ENCODE measurements at regions not wholly inside any gene's neighbourhood (a gene's known extent, or its start where the extent isn't known, plus 50 kb on each side); places are given as distances from the start of the nearest gene placed in this dataset.

- H3K36me3 ChIP-seq (ENCODE audit: insufficient read depth, low read length): no peaks in the 10 kb centered on the region
- no peaks in the 10 kb centered on the region for H4K20me1 ChIP-seq (ENCODE audit: insufficient read depth, low read length)
- DNase-seq: no peak
- no peaks in the 10 kb centered on the region for H3K79me2 ChIP-seq (ENCODE audit: insufficient read depth, low read length)
- no peaks in the 10 kb centered on the region for H3K27me3 ChIP-seq (ENCODE audit: insufficient read depth, low read length, poor library complexity)
- no peak overlapping the region for H3K9ac ChIP-seq (ENCODE audit: low read depth, low read length)
- ATAC-seq (ENCODE audit: insufficient read depth, low read depth): no peak
- H2AFZ ChIP-seq (ENCODE audit: low read depth, low read length): no peak overlapping the region
- H3K9me3 ChIP-seq (ENCODE audit: insufficient read depth, low read length, severe bottlenecking): no peaks in the 10 kb centered on the region
- H3K4me1 ChIP-seq (ENCODE audit: insufficient read depth, low read length): no peaks in the 10 kb centered on the region
- H3K4me2 ChIP-seq (ENCODE audit: insufficient read depth, low read length): no peak overlapping the region
- no peak overlapping the region for H3K27ac ChIP-seq (ENCODE audit: low read length)
- TF ChIP-seq, protein P1, sequence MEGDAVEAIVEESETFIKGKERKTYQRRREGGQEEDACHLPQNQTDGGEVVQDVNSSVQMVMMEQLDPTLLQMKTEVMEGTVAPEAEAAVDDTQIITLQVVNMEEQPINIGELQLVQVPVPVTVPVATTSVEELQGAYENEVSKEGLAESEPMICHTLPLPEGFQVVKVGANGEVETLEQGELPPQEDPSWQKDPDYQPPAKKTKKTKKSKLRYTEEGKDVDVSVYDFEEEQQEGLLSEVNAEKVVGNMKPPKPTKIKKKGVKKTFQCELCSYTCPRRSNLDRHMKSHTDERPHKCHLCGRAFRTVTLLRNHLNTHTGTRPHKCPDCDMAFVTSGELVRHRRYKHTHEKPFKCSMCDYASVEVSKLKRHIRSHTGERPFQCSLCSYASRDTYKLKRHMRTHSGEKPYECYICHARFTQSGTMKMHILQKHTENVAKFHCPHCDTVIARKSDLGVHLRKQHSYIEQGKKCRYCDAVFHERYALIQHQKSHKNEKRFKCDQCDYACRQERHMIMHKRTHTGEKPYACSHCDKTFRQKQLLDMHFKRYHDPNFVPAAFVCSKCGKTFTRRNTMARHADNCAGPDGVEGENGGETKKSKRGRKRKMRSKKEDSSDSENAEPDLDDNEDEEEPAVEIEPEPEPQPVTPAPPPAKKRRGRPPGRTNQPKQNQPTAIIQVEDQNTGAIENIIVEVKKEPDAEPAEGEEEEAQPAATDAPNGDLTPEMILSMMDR (IDR thresholded peaks at IDR 0.05; ENCODE audit: borderline replicate concordance, extremely low read depth, low read length, poor library complexity, severe bottlenecking): no peak
- TF ChIP-seq EZH2 (IDR thresholded peaks at IDR 0.05; ENCODE audit: borderline replicate concordance, low read depth, low read length, severe bottlenecking): no peak
- H3K4me3 ChIP-seq (ENCODE audit: low read depth in 1 of 2, low read length in 2 of 2): no peak overlapping the region
Measured at GRCh38 chr2:14960686-14961324, 328.3 kb downstream of the LRATD1 start.

DNA sequence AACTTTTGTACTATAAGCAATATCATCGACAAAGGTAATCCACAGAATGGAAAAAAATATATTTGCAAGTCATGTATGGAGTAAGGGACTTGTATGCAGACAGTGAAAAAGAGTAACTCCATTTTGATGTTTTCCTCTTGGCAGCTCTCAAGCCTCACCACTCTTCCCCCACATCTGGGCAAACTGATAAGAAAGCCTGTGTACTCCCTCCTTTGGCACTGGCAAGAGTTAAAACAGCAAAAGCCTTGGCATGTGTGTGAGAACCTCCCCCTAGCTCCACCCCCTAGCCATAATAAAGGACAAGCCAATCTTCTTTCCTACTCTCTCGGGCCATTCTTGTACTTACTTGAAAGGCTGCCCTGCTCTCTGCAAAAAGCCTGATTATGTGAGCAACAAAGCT, 335.2 kb downstream of the LRATD1 start:
- DNase-seq: no peak
- Histone ChIP-seq H3K36me3 (ENCODE audit: insufficient read depth, low read length) (no peaks in the 10 kb centered on the region), H3K79me2 (ENCODE audit: insufficient read depth, low read length) (no peaks in the 10 kb centered on the region), H3K4me2 (ENCODE audit: insufficient read depth, low read length) (no peak overlapping the region), H3K4me3 (ENCODE audit: low read depth in 1 of 2, low read length in 2 of 2) (no peak overlapping the region), H3K4me1 (ENCODE audit: insufficient read depth, low read length) (no peaks in the 10 kb centered on the region), H3K9ac (ENCODE audit: low read depth, low read length) (no peak overlapping the region), H3K27ac (ENCODE audit: low read length) (no peak overlapping the region), H3K27me3 (ENCODE audit: insufficient read depth, low read length, poor library complexity) (no peaks in the 10 kb centered on the region), H3K9me3 (ENCODE audit: insufficient read depth, low read length, severe bottlenecking) (no peaks in the 10 kb centered on the region), H4K20me1 (ENCODE audit: insufficient read depth, low read length) (no peaks in the 10 kb centered on the region), H2AFZ (ENCODE audit: low read depth, low read length) (no peak overlapping the region)
- no peak for ATAC-seq (ENCODE audit: insufficient read depth, low read depth)
- TF ChIP-seq, protein P1 (IDR thresholded peaks at IDR 0.05; ENCODE audit: borderline replicate concordance, extremely low read depth, low read length, poor library complexity, severe bottlenecking): no peak
- no peak for TF ChIP-seq EZH2 (IDR thresholded peaks at IDR 0.05; ENCODE audit: borderline replicate concordance, low read depth, low read length, severe bottlenecking)

DNA sequence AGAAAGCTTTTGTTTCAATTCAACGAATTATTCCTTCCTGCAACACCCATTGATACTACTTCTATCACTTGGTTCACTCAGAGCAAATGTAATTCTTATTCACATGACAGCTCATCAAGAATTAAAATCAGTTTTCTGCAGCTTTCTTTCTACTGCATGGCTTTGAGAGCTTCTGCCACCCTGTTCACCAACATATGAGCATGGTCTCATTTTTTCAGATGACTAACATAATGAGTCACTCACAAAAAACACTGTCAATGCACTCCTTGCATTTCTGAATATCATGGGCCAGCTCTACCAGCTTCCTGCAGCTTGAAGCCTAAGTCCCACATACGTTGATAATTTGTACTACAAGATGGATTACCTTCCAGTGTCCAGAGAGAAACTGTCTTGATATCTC, 342.9 kb downstream of the LRATD1 start:
- no peaks in the 10 kb centered on the region for H3K4me1 ChIP-seq (ENCODE audit: insufficient read depth, low read length)
- TF ChIP-seq, protein P1 (IDR thresholded peaks at IDR 0.05; ENCODE audit: borderline replicate concordance, extremely low read depth, low read length, poor library complexity, severe bottlenecking): no peak
- TF ChIP-seq EZH2 (IDR thresholded peaks at IDR 0.05; ENCODE audit: borderline replicate concordance, low read depth, low read length, severe bottlenecking): no peak
- H2AFZ ChIP-seq (ENCODE audit: low read depth, low read length): no peak overlapping the region

More for the DNA sequence above, 342.9 kb downstream of the LRATD1 start:
- no peaks in the 10 kb centered on the region for H3K27me3 ChIP-seq (ENCODE audit: insufficient read depth, low read length, poor library complexity)
- H4K20me1 ChIP-seq (ENCODE audit: insufficient read depth, low read length): no peaks in the 10 kb centered on the region
- no peak overlapping the region for H3K4me3 ChIP-seq (ENCODE audit: low read depth in 1 of 2, low read length in 2 of 2)
- no peak overlapping the region for H3K27ac ChIP-seq (ENCODE audit: low read length)
- no peaks in the 10 kb centered on the region for H3K79me2 ChIP-seq (ENCODE audit: insufficient read depth, low read length)
- H3K36me3 ChIP-seq (ENCODE audit: insufficient read depth, low read length): no peaks in the 10 kb centered on the region
- DNase-seq: no peak
- H3K9me3 ChIP-seq (ENCODE audit: insufficient read depth, low read length, severe bottlenecking): no peaks in the 10 kb centered on the region
- H3K4me2 ChIP-seq (ENCODE audit: insufficient read depth, low read length): no peak overlapping the region
- ATAC-seq (ENCODE audit: insufficient read depth, low read depth): no peak
- H3K9ac ChIP-seq (ENCODE audit: low read depth, low read length): no peak overlapping the region
